GM13976 (cell line): ENCODE measurements at regions not wholly inside any gene's neighbourhood (a gene's known extent, or its start where the extent isn't known, plus 50 kb on each side); places are given as distances from the start of the nearest gene placed in this dataset.

Experiments
- DNase-seq: peaks from one replicate; pipeline ENCODE4 v3.0.0; 2012; ENCODE audit warnings: low spot score
- in situ Hi-C: fragments of 300-500 bp; cut with MboI; formaldehyde crosslinking; loops from one replicate; pipeline ENCODE4 v1.12.0; 2022; ENCODE audit warnings: low sequenced_read_pairs, mixed read lengths, inconsistent platforms; ENCODE audit not compliant: unreplicated experiment
- TF ChIP-seq, protein P1 (sequence below): IDR thresholded peaks from 2 replicates; pipeline ENCODE4 v1.5.1; 2012; ENCODE audit warnings: borderline replicate concordance, mild to moderate bottlenecking; ENCODE audit not compliant: insufficient read depth; ENCODE audit errors: extremely low read depth, missing control alignments, control extremely low read depth

DNA sequence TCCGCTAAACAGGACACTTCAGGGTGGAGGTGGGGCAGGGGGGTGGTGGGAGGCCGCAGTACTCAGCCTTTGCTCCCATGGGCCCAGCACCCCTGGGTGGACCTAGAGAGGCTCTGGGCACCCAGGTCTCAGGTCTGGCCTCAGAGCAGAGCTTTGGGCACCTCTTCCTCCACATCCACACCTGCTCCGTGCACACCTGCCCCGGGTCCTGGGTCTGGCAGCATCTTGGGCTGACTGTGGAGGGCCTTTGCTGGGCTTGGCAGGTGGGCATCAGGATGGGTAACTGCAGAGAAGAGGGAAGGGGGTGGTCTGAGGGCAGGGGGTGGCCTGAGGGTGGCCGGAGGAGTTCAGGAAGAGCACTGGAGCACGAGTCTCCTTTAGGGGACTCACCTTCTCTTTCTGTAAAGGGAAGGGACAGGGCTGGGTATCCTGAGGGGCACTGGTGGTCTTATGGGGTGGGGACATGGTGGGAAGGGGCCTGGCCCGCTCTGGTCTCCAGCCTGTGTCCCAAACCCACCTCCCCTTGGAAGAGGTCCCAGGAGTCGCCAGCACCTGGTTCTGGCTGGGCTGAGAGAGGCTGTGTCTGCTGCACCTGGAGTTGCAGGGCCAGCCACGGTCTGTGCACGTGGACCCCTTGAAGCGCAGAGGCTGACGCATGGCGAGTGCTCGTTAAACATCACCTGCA is 106.7 kb upstream of the IER5L start:
- no peak for DNase-seq
- TF ChIP-seq, protein P1, sequence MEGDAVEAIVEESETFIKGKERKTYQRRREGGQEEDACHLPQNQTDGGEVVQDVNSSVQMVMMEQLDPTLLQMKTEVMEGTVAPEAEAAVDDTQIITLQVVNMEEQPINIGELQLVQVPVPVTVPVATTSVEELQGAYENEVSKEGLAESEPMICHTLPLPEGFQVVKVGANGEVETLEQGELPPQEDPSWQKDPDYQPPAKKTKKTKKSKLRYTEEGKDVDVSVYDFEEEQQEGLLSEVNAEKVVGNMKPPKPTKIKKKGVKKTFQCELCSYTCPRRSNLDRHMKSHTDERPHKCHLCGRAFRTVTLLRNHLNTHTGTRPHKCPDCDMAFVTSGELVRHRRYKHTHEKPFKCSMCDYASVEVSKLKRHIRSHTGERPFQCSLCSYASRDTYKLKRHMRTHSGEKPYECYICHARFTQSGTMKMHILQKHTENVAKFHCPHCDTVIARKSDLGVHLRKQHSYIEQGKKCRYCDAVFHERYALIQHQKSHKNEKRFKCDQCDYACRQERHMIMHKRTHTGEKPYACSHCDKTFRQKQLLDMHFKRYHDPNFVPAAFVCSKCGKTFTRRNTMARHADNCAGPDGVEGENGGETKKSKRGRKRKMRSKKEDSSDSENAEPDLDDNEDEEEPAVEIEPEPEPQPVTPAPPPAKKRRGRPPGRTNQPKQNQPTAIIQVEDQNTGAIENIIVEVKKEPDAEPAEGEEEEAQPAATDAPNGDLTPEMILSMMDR, result no peak
- in situ Hi-C loops, result no loop called here

DNA sequence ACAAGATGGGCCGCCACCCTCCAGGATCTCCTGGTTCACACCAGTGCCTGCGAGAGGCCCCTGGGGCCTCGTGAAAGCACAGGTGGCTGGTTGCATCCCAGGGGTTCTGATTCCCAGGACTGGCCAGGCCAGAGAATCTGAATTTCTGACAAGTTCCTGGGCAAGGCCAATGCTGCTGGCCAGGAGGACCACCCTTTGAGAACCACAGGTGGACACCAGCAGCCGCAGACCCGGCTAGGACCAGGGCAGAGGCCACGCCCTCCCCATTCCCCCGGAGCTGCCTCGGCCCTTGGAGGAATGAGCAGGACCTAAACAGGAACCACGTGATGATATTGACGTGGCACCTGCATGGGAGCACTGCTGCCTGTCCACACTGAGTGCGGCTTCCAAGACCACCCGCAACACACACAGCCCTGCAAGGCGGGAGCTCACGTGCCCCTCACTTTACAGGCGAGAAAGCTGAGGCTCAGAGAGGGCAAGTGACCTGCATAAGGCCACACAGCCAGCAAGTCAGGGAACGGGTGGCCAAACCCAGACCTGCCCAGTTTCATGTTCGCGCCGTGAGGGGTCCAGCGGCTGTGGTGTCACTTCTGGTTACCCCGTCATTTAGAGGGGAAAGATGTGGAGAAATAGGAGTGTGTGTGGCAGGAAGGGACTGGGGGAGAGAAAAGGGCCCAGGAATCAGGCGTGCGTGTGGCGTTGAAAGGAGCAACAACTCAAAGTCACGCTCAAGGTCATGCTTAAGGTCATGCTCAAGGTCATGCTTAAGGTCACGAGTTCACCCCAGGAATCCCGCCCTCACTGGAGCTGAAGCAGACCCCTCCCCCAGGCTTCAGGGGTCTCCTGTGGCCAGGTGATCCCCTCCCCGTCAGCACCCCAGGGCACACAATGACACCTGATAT is 105.9 kb upstream of the IER5L start:
- no peak for DNase-seq
- in situ Hi-C loops, result no loop called here
- TF ChIP-seq, protein P1, result no peak

DNA sequence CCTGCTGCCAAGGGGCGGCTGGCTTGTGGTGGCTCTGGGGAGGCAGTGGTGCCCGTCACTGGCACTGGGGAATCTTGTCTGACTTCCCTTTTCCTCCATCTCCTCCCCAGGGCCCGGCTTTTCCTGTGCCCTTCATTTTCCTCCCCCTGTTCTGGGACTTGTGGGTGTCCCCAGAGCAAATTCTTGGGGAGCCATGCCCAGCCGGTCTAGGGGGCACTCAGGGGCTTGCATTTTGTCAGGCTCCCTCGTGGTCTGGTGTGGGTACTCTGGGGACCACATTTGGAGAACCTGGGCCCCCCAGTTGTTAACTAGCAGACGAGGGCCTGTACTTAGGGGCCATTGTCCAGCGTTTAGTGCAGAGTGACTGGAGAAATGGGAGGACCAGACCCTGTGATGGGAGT is 105.2 kb upstream of the IER5L start:
- in situ Hi-C loops, result no loop called here
- DNase-seq, result no peak
- TF ChIP-seq, protein P1, result no peak

DNA sequence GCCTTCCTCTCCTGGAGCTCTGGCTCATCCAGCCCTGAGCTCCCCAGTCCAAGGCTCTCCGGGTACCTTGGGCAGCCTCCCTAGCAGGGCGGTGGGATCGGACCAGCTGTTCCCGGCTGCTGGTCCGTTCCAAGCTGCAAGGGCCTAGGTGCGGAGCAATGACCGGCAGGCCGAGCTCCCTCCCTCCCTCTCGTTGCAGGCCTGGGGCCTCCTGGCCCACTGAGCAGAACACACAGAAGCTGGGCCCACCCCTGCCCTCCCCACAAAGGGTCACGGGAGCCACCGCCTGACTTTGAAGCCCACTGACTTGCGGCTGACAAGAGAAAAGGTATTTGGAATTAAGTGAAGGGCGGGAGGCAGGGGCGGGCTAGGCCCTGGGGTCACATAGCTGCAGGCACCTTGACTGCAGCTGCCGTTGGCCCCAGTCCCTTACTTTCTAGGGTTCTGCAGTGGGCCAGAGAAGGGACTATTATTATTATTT is 104.7 kb upstream of the IER5L start:
- no peak for DNase-seq
- TF ChIP-seq, protein P1, result no peak
- in situ Hi-C loops, result no loop called here

DNA sequence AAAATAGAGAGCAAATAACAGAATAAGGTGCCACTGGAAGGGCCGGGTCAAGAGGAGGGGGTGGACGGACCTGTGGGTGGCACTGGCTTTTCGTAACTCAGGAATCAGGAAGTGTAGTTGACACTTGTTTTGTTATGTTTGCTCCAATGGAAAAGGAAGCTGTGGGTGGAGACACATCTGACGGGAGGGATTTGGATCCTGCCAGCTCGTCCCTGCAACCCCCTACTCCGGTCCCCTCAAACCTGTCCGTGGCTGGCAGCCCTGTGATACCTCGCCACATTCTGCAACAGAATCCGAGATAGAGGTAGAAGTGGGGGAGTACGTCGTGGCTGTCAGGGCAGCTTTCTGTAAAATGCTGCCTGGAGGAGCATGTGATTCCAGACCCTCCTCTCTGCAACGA is 104.2 kb upstream of the IER5L start:
- no peak for DNase-seq
- in situ Hi-C loops, result no loop called here
- TF ChIP-seq, protein P1, result no peak

DNA sequence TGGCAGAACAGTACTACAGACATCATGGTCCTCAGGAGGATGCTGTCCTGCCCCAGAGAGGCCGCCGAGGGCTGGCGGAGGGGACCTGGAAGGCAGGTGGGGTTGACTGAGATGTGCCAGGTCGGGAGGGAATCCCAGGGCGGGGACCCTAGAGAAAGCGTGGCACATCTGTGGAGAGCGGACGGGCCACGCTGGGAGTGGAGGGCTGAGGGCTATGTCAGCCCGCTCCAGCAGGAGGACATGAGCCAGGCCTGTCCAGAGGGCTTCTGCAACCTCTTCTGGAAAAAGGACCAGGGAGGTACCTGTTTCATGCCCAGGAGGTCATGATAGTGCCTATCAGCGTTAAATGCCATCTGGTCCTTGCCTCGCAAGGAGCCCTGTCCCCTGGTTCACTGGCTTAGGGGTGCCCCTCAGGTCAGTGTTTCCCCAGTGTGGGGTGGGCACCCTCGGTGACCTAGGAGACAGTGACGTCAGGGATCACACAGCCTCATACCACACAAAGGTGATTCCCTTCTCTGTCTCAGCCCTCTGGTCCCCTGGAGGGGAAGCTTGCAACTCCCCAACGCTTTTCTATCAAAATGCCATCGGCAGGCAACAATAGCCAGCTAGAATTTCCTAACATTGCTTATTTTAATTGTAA is 103.6 kb upstream of the IER5L start:
- in situ Hi-C loops, result no loop called here
- TF ChIP-seq, protein P1, result no peak
- DNase-seq, result peak; percentile 9
